Thyroid gland (tissue), 4 donors: ENCODE measurements at regions not wholly inside any gene's neighbourhood (a gene's known extent, or its start where the extent isn't known, plus 50 kb on each side); places are given as distances from the start of the nearest gene placed in this dataset.
"Not testable (repeated sequence)": the region's sequence is repeated elsewhere in the genome, so short reads cannot be mapped to it uniquely, and the experiment has no call there.

Source experiments
- DNase-seq, 2 donors: peaks; one replicate each; pipeline ENCODE4 v3.0.0-alpha.2; 2019
- H3K27ac ChIP-seq, 3 donors: fragments of 200-600 bp; sonication (generic); 1 replicate in 2 of 3; 2 replicates in 1 of 3; pipeline ENCODE4 v1.5.1; 2016 to 2019; ENCODE audit warnings: mild to moderate bottlenecking in 1 of 3, moderate library complexity in 1 of 3
- H3K27me3 ChIP-seq: fragments of 200-600 bp; sonication (generic); one replicate; pipeline ENCODE4 v1.5.1; 2019
- H3K36me3 ChIP-seq, 2 donors: fragments of 200-600 bp; sonication (generic); one replicate each; pipeline ENCODE4 v1.5.1; 2016 to 2019
- H3K4me1 ChIP-seq, 2 donors: fragments of 200-600 bp; sonication (generic); one replicate each; pipeline ENCODE4 v1.5.1; 2017 to 2019
- H3K4me3 ChIP-seq, 3 donors: fragments of 200-600 bp; sonication (generic); replicated peaks in 1 of 3; 1 replicate in 2 of 3; 2 replicates in 1 of 3; pipeline ENCODE4 v1.5.1; 2016; ENCODE audit warnings: mild to moderate bottlenecking in 1 of 3
- H3K9me3 ChIP-seq: fragments of 200-600 bp; sonication (generic); one replicate; pipeline ENCODE4 v1.5.1; 2017
- CTCF ChIP-seq, 6 experiments: fragments of 200-600 bp in 3 of 6; fragments of 450-650 bp in 3 of 6; sonication (generic) in 3 of 6; IDR thresholded peaks; one replicate each; pipeline ENCODE4 v1.5.1; 2016 to 2019; ENCODE audit warnings: antibody characterized with exemption in 6 of 6, mild to moderate bottlenecking in 2 of 6, inconsistent platforms in 1 of 6, moderate library complexity in 1 of 6
- POLR2A ChIP-seq, 2 donors: fragments of 450-650 bp; IDR thresholded peaks; one replicate each; pipeline ENCODE4 v1.6.1; 2017; ENCODE audit warnings: antibody characterized with exemption in 2 of 2, mild to moderate bottlenecking in 2 of 2, moderate library complexity in 1 of 2
- WGBS, 2 donors: methylation state at CpG; one replicate each; pipeline ENCODE4 v1.1.5; 2017; 5-methylcytosine and 5-hydroxymethylcytosine counted together
- intact Hi-C: fragments of 100-400 bp; cut with DNase I; formaldehyde crosslinking; loops from one replicate; pipeline ENCODE4 v1.15.1; 2023

GRCh38 chr5:104573949-104574709 is 1011.5 kb upstream of the NUDT12 start:
- TF ChIP-seq POLR2A (IDR thresholded peaks at IDR 0.05) (no peak), CTCF (IDR thresholded peaks at IDR 0.05) (no peak)
- intact Hi-C loops: no loop called here
- 78 to 82% methylated on average over 4 of the region's 4 CpGs for WGBS, 2 donors
- no peak for DNase-seq
- no peaks in the 10 kb centered on the region for H3K36me3 ChIP-seq
- H3K27me3 ChIP-seq: no peaks in the 10 kb centered on the region
- no peaks in the 10 kb centered on the region for H3K9me3 ChIP-seq
- no peak overlapping the region for H3K4me3 ChIP-seq
- no peaks in the 10 kb centered on the region for H3K4me1 ChIP-seq
- H3K27ac ChIP-seq: no peak overlapping the region

GRCh38 chr5:104569621-104570020 is 1007.0 kb upstream of the NUDT12 start:
- intact Hi-C loops: no loop called here
- no peak for DNase-seq
- no peak overlapping the region for H3K4me3 ChIP-seq
- H3K9me3 ChIP-seq: no peaks in the 10 kb centered on the region
- H3K4me1 ChIP-seq: no peaks in the 10 kb centered on the region
- H3K27me3 ChIP-seq: no peaks in the 10 kb centered on the region
- TF ChIP-seq CTCF (IDR thresholded peaks at IDR 0.05) (no peak), POLR2A (IDR thresholded peaks at IDR 0.05) (no peak)
- H3K27ac ChIP-seq: no peak overlapping the region
- no peaks in the 10 kb centered on the region for H3K36me3 ChIP-seq
- WGBS, 2 donors: 88 to 95% methylated on average over 1 of the region's 1 CpG

GRCh38 chr5:104564530-104564929 is 1001.9 kb upstream of the NUDT12 start:
- Histone ChIP-seq H3K4me3 (no peak overlapping the region), H3K4me1 (no peaks in the 10 kb centered on the region), H3K27ac (no peak overlapping the region), H3K9me3 (no peaks in the 10 kb centered on the region), H3K27me3 (no peaks in the 10 kb centered on the region), H3K36me3 (no peaks in the 10 kb centered on the region)
- 73 to 82% methylated on average over 4 of the region's 4 CpGs for WGBS, 2 donors
- TF ChIP-seq CTCF (IDR thresholded peaks at IDR 0.05) (no peak), POLR2A (IDR thresholded peaks at IDR 0.05) (no peak)
- intact Hi-C loops: no loop called here
- DNase-seq: no peak

- no peak overlapping the region for H3K27ac ChIP-seq
- 76 to 87% methylated on average over 3 of the region's 3 CpGs for WGBS, 2 donors
- H3K27me3 ChIP-seq: no peaks in the 10 kb centered on the region
- H3K36me3 ChIP-seq: no peaks in the 10 kb centered on the region
- H3K4me3 ChIP-seq: no peak overlapping the region
- no peaks in the 10 kb centered on the region for H3K9me3 ChIP-seq
- no peak for DNase-seq
- H3K4me1 ChIP-seq: no peaks in the 10 kb centered on the region
- intact Hi-C loops: no loop called here
- no peak for TF ChIP-seq POLR2A (IDR thresholded peaks at IDR 0.05)
- TF ChIP-seq CTCF (IDR thresholded peaks at IDR 0.05): no peak
Measured at GRCh38 chr5:104556957-104557356, 994.4 kb upstream of the NUDT12 start.

- Histone ChIP-seq H3K36me3 (no peaks in the 10 kb centered on the region), H3K4me3 (no peak overlapping the region), H3K9me3 (no peaks in the 10 kb centered on the region), H3K4me1 (no peaks in the 10 kb centered on the region), H3K27me3 (no peaks in the 10 kb centered on the region), H3K27ac (no peak overlapping the region)
- 60 to 64% methylated on average over 3 of the region's 3 CpGs for WGBS, 2 donors
- TF ChIP-seq CTCF (IDR thresholded peaks at IDR 0.05) (no peak), POLR2A (IDR thresholded peaks at IDR 0.05) (no peak)
- intact Hi-C loops: no loop called here
- no peak for DNase-seq
Measured at GRCh38 chr5:104551628-104552027, 989.0 kb upstream of the NUDT12 start.

GRCh38 chr5:104546871-104547270 is 984.3 kb upstream of the NUDT12 start:
- H3K36me3 ChIP-seq, intact Hi-C loops: not testable (repeated sequence)
- 89 to 94% methylated on average over 6 of the region's 6 CpGs for WGBS, 2 donors

More at GRCh38 chr5:104546871-104547270, 984.3 kb upstream of the NUDT12 start:
- not testable (repeated sequence) for H3K9me3 ChIP-seq, H3K4me3 ChIP-seq, DNase-seq, H3K27ac ChIP-seq, H3K4me1 ChIP-seq, H3K27me3 ChIP-seq
